A673 (cell line): ENCODE measurements at regions not wholly inside any gene's neighbourhood (a gene's known extent, or its start where the extent isn't known, plus 50 kb on each side); places are given as distances from the start of the nearest gene placed in this dataset.

Source experiments
- BruUV-seq: library from RNA; stranded (reverse); fragments of 400-500 nt; replicated peaks from 2 replicates; lab custom pipeline; 2021; lab: Mats Ljungman, UMichigan
- CTCF ChIA-PET: fragments of 300-600 bp; sonication (Branson Sonifier 250); formaldehyde crosslinking; loops from one replicate; lab custom pipeline; 2022; ENCODE audit warnings: antibody characterized with exemption; lab: Charles Lee
- POLR2A ChIA-PET: fragments of 300-600 bp; sonication (Branson Sonifier 250); formaldehyde crosslinking; loops from one replicate; lab custom pipeline; 2022; ENCODE audit warnings: antibody characterized with exemption; ENCODE audit not compliant: low non-redundant PET; lab: Charles Lee
- DNase-seq: peaks from one replicate; pipeline ENCODE4 v3.0.0-alpha.2; 2015; ENCODE audit warnings: low spot score
- H3K27ac ChIP-seq: fragments of 200-600 bp; sonication (generic); 2 replicates; pipeline ENCODE4 v1.5.1; 2016; ENCODE audit warnings: mixed run types, low read depth, mild to moderate bottlenecking, mixed read lengths, antibody characterized with exemption, low read length; ENCODE audit not compliant: poor library complexity, severe bottlenecking
- H3K27me3 ChIP-seq: fragments of 200-600 bp; sonication (generic); replicated peaks from 2 replicates; pipeline ENCODE4 v1.6.1; 2017; ENCODE audit warnings: mixed run types, low read depth, mild to moderate bottlenecking, mixed read lengths, antibody characterized with exemption, low read length; ENCODE audit not compliant: insufficient read depth, poor library complexity
- H3K36me3 ChIP-seq: fragments of 200-600 bp; sonication (generic); 2 replicates; pipeline ENCODE4 v1.6.1; 2016; ENCODE audit warnings: mixed run types, mild to moderate bottlenecking, mixed read lengths, antibody characterized with exemption, low read length; ENCODE audit not compliant: insufficient read depth, poor library complexity, severe bottlenecking
- H3K4me1 ChIP-seq: fragments of 200-600 bp; sonication (generic); 2 replicates; pipeline ENCODE4 v1.6.1; 2017; ENCODE audit warnings: mixed run types, mild to moderate bottlenecking, mixed read lengths, antibody characterized with exemption, low read length; ENCODE audit not compliant: insufficient read depth, poor library complexity, severe bottlenecking
- H3K4me3 ChIP-seq: fragments of 200-600 bp; sonication (generic); 2 replicates; pipeline ENCODE4 v1.5.1; 2016; ENCODE audit warnings: low read depth, mixed run types, mild to moderate bottlenecking, mixed read lengths, low read length; ENCODE audit not compliant: poor library complexity, severe bottlenecking
- H3K9me3 ChIP-seq: fragments of 200-600 bp; sonication (generic); 2 replicates; pipeline ENCODE4 v1.6.1; 2016; ENCODE audit warnings: mixed run types, low read depth, mild to moderate bottlenecking, mixed read lengths, antibody characterized with exemption, low read length; ENCODE audit not compliant: poor library complexity, severe bottlenecking
- EZH2 ChIP-seq: fragments of 200-600 bp; sonication (generic); IDR thresholded peaks from 2 replicates; pipeline ENCODE4 v1.6.1; 2017; ENCODE audit warnings: borderline replicate concordance, low read depth, mild to moderate bottlenecking, mixed read lengths, antibody characterized with exemption, low read length; ENCODE audit not compliant: poor library complexity, severe bottlenecking
- intact Hi-C: fragments of 100-400 bp; cut with micrococcal nuclease; formaldehyde crosslinking; loops from one replicate; pipeline ENCODE4 v1.10.0; 2022; ENCODE audit not compliant: unreplicated experiment
- TF ChIP-seq, protein P1 (sequence below): fragments of 300-800, 200-600 bp; sonication (generic); conservative IDR thresholded peaks from 2 replicates; pipeline ENCODE4 v1.5.1; 2017; ENCODE audit warnings: low read depth, mild to moderate bottlenecking, antibody characterized with exemption, low read length, moderate library complexity, mixed read lengths

DNA sequence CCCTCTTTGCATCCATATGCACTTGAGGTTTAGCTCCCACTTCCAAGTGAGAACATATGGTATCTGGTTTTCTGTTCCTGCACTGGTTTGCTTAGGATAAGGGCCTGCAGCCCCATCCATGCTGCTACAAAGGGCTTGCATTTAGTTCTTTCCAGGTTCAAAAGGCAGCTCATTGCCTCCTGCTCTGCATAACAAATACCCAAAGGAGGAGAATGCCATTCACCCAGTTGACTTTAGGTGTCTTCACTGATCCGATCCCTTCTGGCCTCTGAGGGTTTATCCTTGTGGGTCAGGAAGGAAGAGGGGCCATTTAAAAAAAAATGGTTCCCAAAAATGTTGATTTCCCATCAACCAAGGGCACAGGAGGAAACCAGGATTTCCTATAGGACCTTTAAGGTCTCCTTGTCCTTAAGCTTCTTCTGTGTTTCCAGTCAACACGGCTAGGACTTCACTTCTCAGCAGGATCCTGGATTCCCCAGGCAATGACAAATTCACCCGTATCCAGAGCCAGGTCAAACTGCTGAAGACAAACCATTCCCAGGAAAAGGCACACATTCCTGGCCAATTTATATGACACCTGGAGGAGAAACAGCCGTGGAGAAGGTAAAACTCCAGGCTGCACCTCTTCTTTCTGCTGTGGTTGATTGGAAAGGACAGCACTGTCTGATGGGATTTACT lies 447.7 kb upstream of the CDH4 start:
- intact Hi-C loops = no loop called here
- Histone ChIP-seq H3K27me3 (no peaks in the 10 kb centered on the region), H3K27ac (no peak overlapping the region), H3K4me3 (no peak overlapping the region), H3K36me3 (no peaks in the 10 kb centered on the region), H3K9me3 (no peaks in the 10 kb centered on the region), H3K4me1 (no peaks in the 10 kb centered on the region)
- TF ChIP-seq, protein P1, sequence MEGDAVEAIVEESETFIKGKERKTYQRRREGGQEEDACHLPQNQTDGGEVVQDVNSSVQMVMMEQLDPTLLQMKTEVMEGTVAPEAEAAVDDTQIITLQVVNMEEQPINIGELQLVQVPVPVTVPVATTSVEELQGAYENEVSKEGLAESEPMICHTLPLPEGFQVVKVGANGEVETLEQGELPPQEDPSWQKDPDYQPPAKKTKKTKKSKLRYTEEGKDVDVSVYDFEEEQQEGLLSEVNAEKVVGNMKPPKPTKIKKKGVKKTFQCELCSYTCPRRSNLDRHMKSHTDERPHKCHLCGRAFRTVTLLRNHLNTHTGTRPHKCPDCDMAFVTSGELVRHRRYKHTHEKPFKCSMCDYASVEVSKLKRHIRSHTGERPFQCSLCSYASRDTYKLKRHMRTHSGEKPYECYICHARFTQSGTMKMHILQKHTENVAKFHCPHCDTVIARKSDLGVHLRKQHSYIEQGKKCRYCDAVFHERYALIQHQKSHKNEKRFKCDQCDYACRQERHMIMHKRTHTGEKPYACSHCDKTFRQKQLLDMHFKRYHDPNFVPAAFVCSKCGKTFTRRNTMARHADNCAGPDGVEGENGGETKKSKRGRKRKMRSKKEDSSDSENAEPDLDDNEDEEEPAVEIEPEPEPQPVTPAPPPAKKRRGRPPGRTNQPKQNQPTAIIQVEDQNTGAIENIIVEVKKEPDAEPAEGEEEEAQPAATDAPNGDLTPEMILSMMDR = no peak
- TF ChIP-seq EZH2 = no peak
- ChIA-PET POLR2A (no interaction called here), CTCF (no interaction called here)
- no peak for DNase-seq
- BruUV-seq = no TSS peak

DNA sequence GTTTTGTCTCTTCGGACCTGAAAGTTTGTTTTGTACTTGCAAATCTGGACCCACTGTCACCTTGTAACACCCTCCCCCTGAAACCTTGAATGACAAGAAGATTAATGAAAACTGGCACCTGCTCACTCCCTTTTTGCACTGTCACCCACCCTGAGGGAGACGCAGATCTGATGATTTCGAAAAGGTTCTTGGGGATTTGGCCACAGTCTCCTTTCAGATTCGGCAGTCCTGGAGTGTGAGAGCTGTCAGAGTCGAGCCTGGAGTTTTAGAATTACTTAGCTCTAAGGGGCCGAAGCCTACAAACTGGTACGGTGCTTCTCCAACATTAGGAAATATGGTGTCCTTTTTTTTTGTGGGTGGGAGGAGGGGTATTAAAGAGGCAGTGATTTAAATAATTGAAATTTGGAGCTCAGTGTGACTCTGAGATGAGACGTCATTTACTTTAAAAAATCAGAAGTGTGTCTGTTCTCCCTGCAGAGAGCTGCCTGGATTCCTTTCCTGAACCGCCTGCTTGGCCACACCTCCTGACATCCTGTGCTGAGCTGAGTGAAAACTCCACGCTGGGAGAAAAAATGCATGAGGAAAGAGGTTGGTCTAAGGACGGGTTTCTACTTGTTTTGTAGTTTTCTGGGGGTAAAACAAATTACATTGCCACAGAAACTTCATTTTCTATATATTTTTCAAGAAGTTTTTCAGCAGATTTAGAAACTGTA lies 447.0 kb upstream of the CDH4 start:
- ChIA-PET POLR2A (no interaction called here), CTCF (no interaction called here)
- Histone ChIP-seq H3K4me3 (no peak overlapping the region), H3K4me1 (no peaks in the 10 kb centered on the region), H3K9me3 (no peaks in the 10 kb centered on the region), H3K36me3 (no peaks in the 10 kb centered on the region), H3K27ac (no peak overlapping the region), H3K27me3 (no peaks in the 10 kb centered on the region)
- peak; percentile 5 for DNase-seq
- intact Hi-C loops = no loop called here
- TF ChIP-seq, protein P1 = no peak
- no peak for TF ChIP-seq EZH2
- BruUV-seq = no TSS peak

DNA sequence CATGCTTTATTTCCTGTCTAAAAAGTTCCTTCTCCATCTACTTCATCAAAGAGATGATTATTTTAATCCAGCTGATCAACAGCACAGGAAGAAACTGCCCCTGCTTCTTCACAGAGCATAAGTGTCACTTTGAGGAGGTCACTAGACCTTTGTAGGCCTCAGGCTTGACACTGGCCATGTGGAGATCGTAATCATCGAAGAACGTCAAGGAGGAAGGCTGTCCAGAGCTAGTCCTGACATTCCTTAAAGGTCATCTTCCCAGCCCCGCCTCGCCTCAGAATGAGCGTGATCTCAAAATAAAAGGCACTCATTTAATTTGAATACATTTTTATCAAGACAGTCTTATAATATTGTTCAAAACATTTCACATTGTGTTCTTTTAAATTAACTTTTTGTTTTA lies 445.7 kb upstream of the CDH4 start:
- Histone ChIP-seq H3K27me3 (no peaks in the 10 kb centered on the region), H3K9me3 (no peaks in the 10 kb centered on the region), H3K36me3 (no peaks in the 10 kb centered on the region), H3K27ac (no peak overlapping the region), H3K4me1 (no peaks in the 10 kb centered on the region), H3K4me3 (no peak overlapping the region)
- CTCF ChIA-PET = no interaction called here
- POLR2A ChIA-PET = no interaction called here
- BruUV-seq = no TSS peak
- TF ChIP-seq EZH2 = no peak
- TF ChIP-seq, protein P1 = no peak
- DNase-seq = no peak
- intact Hi-C loops = no loop called here
